ENCODE measurements at regions not wholly inside any gene's neighbourhood (a gene's known extent, or its start where the extent isn't known, plus 50 kb on each side); places are given as distances from the start of the nearest gene placed in this dataset.

DNA sequence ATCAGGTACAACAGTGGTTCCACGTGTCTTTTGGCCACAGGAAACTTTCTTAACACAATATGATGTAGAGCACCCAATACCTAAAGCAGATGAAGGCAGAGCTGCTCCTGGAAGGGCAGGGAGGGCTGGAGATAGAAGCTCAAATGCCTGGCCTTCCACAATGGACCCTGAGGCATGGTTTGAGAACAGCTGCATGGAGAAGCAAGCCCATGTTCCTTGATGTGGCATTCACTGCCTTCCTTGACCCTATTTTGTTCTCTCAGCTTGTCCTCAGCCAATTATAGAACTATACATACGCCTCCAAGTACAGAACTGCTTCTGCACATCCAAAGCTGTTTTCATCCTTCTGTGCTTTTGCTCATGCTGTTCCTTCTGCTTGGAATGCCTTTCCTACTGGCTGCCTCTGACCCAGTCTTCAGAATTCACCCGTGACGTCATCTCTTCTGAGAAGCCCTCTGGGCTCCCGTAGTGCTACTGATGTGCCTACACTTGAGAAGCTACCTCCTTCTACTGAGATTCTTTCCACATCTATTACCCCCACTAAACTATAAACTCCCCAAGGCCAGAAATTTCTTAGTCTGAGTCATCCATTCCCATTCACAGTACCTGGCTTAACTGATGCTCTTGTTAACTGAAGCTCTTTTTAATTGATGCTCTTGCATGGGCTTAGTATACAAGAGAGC is 69.9 kb downstream of the CHRNA1 start:
- Mint-ChIP-seq H3K27ac (no peak overlapping the region), H3K27me3 (ENCODE audit: low read depth) (no peaks in the 10 kb centered on the region), H3K9me3 (no peaks in the 10 kb centered on the region), H3K4me3 (no peak overlapping the region), H3K36me3 (no peaks in the 10 kb centered on the region), H3K4me1 (peaks cover 16% of the 10 kb centered on the region)
- CTCF ChIA-PET, result interaction anchor here (0.8 to 1.6 kb wide), 6 partner anchors 55 to 634 kb away, joined by 3 to 4 read pairs (median 4); no protein-coding TSS in a partner anchor
- no peak for TF ChIP-seq ZNF263 (CRISPR knock-in tag; IDR thresholded peaks at IDR 0.05; ENCODE audit: low read depth)
- TF ChIP-seq NR2C2 (CRISPR knock-in tag; IDR thresholded peaks at IDR 0.05), result no peak
- TF ChIP-seq EMX1 (CRISPR knock-in tag; IDR thresholded peaks at IDR 0.05), result no peak
- no peak for TF ChIP-seq CREB1 (CRISPR knock-in tag; IDR thresholded peaks at IDR 0.05)
- TF ChIP-seq, protein P1, sequence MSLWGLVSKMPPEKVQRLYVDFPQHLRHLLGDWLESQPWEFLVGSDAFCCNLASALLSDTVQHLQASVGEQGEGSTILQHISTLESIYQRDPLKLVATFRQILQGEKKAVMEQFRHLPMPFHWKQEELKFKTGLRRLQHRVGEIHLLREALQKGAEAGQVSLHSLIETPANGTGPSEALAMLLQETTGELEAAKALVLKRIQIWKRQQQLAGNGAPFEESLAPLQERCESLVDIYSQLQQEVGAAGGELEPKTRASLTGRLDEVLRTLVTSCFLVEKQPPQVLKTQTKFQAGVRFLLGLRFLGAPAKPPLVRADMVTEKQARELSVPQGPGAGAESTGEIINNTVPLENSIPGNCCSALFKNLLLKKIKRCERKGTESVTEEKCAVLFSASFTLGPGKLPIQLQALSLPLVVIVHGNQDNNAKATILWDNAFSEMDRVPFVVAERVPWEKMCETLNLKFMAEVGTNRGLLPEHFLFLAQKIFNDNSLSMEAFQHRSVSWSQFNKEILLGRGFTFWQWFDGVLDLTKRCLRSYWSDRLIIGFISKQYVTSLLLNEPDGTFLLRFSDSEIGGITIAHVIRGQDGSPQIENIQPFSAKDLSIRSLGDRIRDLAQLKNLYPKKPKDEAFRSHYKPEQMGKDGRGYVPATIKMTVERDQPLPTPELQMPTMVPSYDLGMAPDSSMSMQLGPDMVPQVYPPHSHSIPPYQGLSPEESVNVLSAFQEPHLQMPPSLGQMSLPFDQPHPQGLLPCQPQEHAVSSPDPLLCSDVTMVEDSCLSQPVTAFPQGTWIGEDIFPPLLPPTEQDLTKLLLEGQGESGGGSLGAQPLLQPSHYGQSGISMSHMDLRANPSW (CRISPR knock-in tag; conservative IDR thresholded peaks at IDR 0.05; ENCODE audit: low read depth), result no peak
- TF ChIP-seq, protein P2, sequence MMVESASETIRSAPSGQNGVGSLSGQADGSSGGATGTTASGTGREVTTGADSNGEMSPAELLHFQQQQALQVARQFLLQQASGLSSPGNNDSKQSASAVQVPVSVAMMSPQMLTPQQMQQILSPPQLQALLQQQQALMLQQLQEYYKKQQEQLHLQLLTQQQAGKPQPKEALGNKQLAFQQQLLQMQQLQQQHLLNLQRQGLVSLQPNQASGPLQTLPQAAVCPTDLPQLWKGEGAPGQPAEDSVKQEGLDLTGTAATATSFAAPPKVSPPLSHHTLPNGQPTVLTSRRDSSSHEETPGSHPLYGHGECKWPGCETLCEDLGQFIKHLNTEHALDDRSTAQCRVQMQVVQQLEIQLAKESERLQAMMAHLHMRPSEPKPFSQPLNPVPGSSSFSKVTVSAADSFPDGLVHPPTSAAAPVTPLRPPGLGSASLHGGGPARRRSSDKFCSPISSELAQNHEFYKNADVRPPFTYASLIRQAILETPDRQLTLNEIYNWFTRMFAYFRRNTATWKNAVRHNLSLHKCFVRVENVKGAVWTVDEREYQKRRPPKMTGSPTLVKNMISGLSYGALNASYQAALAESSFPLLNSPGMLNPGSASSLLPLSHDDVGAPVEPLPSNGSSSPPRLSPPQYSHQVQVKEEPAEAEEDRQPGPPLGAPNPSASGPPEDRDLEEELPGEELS (CRISPR knock-in tag; IDR thresholded peaks at IDR 0.05), result no peak
- TF ChIP-seq, protein P3, sequence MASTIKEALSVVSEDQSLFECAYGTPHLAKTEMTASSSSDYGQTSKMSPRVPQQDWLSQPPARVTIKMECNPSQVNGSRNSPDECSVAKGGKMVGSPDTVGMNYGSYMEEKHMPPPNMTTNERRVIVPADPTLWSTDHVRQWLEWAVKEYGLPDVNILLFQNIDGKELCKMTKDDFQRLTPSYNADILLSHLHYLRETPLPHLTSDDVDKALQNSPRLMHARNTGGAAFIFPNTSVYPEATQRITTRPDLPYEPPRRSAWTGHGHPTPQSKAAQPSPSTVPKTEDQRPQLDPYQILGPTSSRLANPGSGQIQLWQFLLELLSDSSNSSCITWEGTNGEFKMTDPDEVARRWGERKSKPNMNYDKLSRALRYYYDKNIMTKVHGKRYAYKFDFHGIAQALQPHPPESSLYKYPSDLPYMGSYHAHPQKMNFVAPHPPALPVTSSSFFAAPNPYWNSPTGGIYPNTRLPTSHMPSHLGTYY (CRISPR knock-in tag; IDR thresholded peaks at IDR 0.05), result no peak
- TF ChIP-seq TEAD1 (CRISPR knock-in tag; IDR thresholded peaks at IDR 0.05), result no peak
- TF ChIP-seq PRRX2 (CRISPR knock-in tag; IDR thresholded peaks at IDR 0.05), result no peak
- TF ChIP-seq, protein P4, sequence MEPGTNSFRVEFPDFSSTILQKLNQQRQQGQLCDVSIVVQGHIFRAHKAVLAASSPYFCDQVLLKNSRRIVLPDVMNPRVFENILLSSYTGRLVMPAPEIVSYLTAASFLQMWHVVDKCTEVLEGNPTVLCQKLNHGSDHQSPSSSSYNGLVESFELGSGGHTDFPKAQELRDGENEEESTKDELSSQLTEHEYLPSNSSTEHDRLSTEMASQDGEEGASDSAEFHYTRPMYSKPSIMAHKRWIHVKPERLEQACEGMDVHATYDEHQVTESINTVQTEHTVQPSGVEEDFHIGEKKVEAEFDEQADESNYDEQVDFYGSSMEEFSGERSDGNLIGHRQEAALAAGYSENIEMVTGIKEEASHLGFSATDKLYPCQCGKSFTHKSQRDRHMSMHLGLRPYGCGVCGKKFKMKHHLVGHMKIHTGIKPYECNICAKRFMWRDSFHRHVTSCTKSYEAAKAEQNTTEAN (CRISPR knock-in tag; IDR thresholded peaks at IDR 0.05), result no peak
- TF ChIP-seq KAT7 (CRISPR knock-in tag; IDR thresholded peaks at IDR 0.05; ENCODE audit: borderline replicate concordance), result no peak
- TF ChIP-seq, protein P5, sequence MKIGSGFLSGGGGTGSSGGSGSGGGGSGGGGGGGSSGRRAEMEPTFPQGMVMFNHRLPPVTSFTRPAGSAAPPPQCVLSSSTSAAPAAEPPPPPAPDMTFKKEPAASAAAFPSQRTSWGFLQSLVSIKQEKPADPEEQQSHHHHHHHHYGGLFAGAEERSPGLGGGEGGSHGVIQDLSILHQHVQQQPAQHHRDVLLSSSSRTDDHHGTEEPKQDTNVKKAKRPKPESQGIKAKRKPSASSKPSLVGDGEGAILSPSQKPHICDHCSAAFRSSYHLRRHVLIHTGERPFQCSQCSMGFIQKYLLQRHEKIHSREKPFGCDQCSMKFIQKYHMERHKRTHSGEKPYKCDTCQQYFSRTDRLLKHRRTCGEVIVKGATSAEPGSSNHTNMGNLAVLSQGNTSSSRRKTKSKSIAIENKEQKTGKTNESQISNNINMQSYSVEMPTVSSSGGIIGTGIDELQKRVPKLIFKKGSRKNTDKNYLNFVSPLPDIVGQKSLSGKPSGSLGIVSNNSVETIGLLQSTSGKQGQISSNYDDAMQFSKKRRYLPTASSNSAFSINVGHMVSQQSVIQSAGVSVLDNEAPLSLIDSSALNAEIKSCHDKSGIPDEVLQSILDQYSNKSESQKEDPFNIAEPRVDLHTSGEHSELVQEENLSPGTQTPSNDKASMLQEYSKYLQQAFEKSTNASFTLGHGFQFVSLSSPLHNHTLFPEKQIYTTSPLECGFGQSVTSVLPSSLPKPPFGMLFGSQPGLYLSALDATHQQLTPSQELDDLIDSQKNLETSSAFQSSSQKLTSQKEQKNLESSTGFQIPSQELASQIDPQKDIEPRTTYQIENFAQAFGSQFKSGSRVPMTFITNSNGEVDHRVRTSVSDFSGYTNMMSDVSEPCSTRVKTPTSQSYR (CRISPR knock-in tag; IDR thresholded peaks at IDR 0.05), result no peak
- no peak for TF ChIP-seq TP53 (CRISPR knock-in tag; IDR thresholded peaks at IDR 0.05)
- no peak for TF ChIP-seq JAZF1 (CRISPR knock-in tag; IDR thresholded peaks at IDR 0.05)
- no peak for TF ChIP-seq SP1 (CRISPR knock-in tag; conservative IDR thresholded peaks at IDR 0.05)
- no peak for DNase-seq (ENCODE audit: low spot score)
- no peak for ATAC-seq
- POLR2A ChIA-PET, result no interaction called here

GRCh38 chr2:174693344-174693743 is 70.9 kb downstream of the CHRNA1 start:
- Mint-ChIP-seq H3K36me3 (no peaks in the 10 kb centered on the region), H3K4me1 (peaks cover 6% of the 10 kb centered on the region; the same call in 1 of the 2 replicates), H3K27me3 (ENCODE audit: low read depth) (no peaks in the 10 kb centered on the region), H3K4me3 (no peak overlapping the region), H3K27ac (no peak overlapping the region), H3K9me3 (no peaks in the 10 kb centered on the region)
- ChIA-PET CTCF (interaction anchor here (0.6 to 1.6 kb wide), 8 partner anchors 10 to 635 kb away, joined by 3 to 5 read pairs (median 4); no protein-coding TSS in a partner anchor), POLR2A (no interaction called here)
- peak; percentile 56 for ATAC-seq
- DNase-seq (ENCODE audit: low spot score), result peak; percentile 45
- TF ChIP-seq ZNF138 (CRISPR knock-in tag; conservative IDR thresholded peaks at IDR 0.05) (no peak), E2F4 (CRISPR knock-in tag; IDR thresholded peaks at IDR 0.05; ENCODE audit: borderline replicate concordance, low read depth) (no peak), TP53 (CRISPR knock-in tag; IDR thresholded peaks at IDR 0.05) (no peak), FOXP1 (CRISPR knock-in tag; IDR thresholded peaks at IDR 0.05; ENCODE audit: borderline replicate concordance) (no peak), CREB1 (CRISPR knock-in tag; IDR thresholded peaks at IDR 0.05) (no peak), NR2C2 (CRISPR knock-in tag; IDR thresholded peaks at IDR 0.05) (no peak), TEAD1 (CRISPR knock-in tag; IDR thresholded peaks at IDR 0.05) (no peak), JAZF1 (CRISPR knock-in tag; IDR thresholded peaks at IDR 0.05) (no peak), NFE2L1 (CRISPR knock-in tag; IDR thresholded peaks at IDR 0.05) (no peak)
- TF ChIP-seq, protein P1 (CRISPR knock-in tag; conservative IDR thresholded peaks at IDR 0.05; ENCODE audit: low read depth), result no peak

Measured in WTC11 (cell line).